Suprapubic skin (tissue), 4 donors: ENCODE measurements at regions not wholly inside any gene's neighbourhood (a gene's known extent, or its start where the extent isn't known, plus 50 kb on each side); places are given as distances from the start of the nearest gene placed in this dataset.

ENCODE experiments used
- DNase-seq, 2 donors: peaks; one replicate each; pipeline ENCODE4 v3.0.0-alpha.2; 2019; ENCODE audit warnings: low spot score in 2 of 2
- H3K27ac ChIP-seq: fragments of 200-600 bp; sonication (generic); one replicate; pipeline ENCODE4 v1.5.1; 2019
- H3K27me3 ChIP-seq: fragments of 200-600 bp; sonication (generic); one replicate; pipeline ENCODE4 v1.5.1; 2019
- H3K36me3 ChIP-seq: fragments of 200-600 bp; sonication (generic); one replicate; pipeline ENCODE4 v1.5.1; 2019
- H3K4me1 ChIP-seq: fragments of 200-600 bp; sonication (generic); one replicate; pipeline ENCODE4 v1.5.1; 2019
- H3K4me3 ChIP-seq: fragments of 200-600 bp; sonication (generic); one replicate; pipeline ENCODE4 v1.5.1; 2019; ENCODE audit warnings: mild to moderate bottlenecking
- H3K9me3 ChIP-seq: fragments of 200-600 bp; sonication (generic); one replicate; pipeline ENCODE4 v1.5.1; 2019
- EP300 ChIP-seq: sonication (generic); formaldehyde crosslinking; IDR thresholded peaks from one replicate; pipeline ENCODE4 v1.6.1; 2017; ENCODE audit warnings: antibody characterized with exemption
- POLR2A ChIP-seq, 2 donors: fragments of 450-650 bp; IDR thresholded peaks; one replicate each; pipeline ENCODE4 v1.6.1; 2017; ENCODE audit warnings: antibody characterized with exemption in 2 of 2, mild to moderate bottlenecking in 2 of 2, moderate library complexity in 2 of 2
- POLR2AphosphoS5 ChIP-seq, 3 donors: sonication (generic); formaldehyde crosslinking; IDR thresholded peaks; one replicate each; pipeline ENCODE4 v1.6.1; 2017; ENCODE audit warnings: antibody characterized with exemption in 3 of 3
- WGBS: methylation state at CpG from one replicate; pipeline ENCODE4 v1.1.5; 2018; 5-methylcytosine and 5-hydroxymethylcytosine counted together
- TF ChIP-seq, protein P1 (sequence below), 2 donors: fragments of 200-600 bp in 1 of 2; fragments of 450-650 bp in 1 of 2; sonication (generic) in 1 of 2; IDR thresholded peaks; one replicate each; pipeline ENCODE4 v1.5.1; 2016 to 2019; ENCODE audit warnings: antibody characterized with exemption in 2 of 2, mild to moderate bottlenecking in 1 of 2, moderate library complexity in 1 of 2

DNA sequence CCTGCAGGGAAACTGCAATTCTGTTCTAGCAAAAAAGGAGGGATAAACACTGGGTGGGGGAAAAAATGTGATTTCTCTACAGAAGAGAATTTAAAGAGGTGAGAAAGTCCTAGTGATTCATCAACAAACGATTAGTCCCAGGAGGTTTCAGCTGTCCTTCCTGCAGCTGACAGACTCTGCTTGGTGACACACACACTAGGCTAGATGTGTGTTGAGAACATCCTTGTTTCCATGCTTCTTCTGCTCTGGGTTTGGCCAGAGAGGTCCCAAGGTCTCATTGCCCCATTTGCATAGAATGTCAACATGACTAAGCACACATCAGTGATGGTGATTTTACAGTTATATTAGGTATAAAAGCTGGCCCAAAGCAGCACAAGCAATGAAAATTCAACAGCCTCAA is 258.3 kb downstream of the NFATC2 start:
- Histone ChIP-seq H3K9me3 (no peaks in the 10 kb centered on the region), H3K36me3 (no peaks in the 10 kb centered on the region), H3K27me3 (no peaks in the 10 kb centered on the region), H3K4me1 (no peaks in the 10 kb centered on the region), H3K4me3 (no peak overlapping the region), H3K27ac (no peak overlapping the region)
- no peak for DNase-seq
- whole genome bisulfite sequencing: 58% methylated on average over 1 of the region's 1 CpG
- TF ChIP-seq POLR2A (IDR thresholded peaks at IDR 0.05): no peak
- TF ChIP-seq, protein P1, sequence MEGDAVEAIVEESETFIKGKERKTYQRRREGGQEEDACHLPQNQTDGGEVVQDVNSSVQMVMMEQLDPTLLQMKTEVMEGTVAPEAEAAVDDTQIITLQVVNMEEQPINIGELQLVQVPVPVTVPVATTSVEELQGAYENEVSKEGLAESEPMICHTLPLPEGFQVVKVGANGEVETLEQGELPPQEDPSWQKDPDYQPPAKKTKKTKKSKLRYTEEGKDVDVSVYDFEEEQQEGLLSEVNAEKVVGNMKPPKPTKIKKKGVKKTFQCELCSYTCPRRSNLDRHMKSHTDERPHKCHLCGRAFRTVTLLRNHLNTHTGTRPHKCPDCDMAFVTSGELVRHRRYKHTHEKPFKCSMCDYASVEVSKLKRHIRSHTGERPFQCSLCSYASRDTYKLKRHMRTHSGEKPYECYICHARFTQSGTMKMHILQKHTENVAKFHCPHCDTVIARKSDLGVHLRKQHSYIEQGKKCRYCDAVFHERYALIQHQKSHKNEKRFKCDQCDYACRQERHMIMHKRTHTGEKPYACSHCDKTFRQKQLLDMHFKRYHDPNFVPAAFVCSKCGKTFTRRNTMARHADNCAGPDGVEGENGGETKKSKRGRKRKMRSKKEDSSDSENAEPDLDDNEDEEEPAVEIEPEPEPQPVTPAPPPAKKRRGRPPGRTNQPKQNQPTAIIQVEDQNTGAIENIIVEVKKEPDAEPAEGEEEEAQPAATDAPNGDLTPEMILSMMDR (IDR thresholded peaks at IDR 0.05): no peak
- TF ChIP-seq POLR2AphosphoS5 (IDR thresholded peaks at IDR 0.05): no peak
- TF ChIP-seq EP300: no peak

DNA sequence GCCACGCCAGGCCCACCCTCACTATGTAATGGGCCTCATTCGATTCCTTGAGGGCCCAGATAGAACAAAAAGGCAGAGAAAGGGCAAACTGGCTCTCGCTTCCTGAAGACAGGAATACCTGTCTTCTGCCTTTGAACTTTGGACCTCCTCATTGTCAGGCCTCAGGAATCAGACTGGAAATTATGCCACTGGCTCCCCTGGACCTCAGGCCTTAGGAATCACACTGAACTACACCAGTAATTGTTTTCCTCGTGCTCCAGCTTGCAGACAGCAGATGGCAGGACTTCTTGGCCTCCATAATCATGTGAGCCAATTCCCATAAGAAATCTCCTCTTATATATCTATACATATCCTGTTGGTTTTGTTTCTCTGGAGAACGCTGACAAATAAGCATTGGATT is 258.6 kb upstream of the KCNG1 start:
- no peaks in the 10 kb centered on the region for H3K9me3 ChIP-seq
- H3K4me3 ChIP-seq: no peak overlapping the region
- peaks cover 13% of the 10 kb centered on the region for H3K27me3 ChIP-seq
- TF ChIP-seq EP300 (no peak), POLR2AphosphoS5 (IDR thresholded peaks at IDR 0.05) (no peak), POLR2A (IDR thresholded peaks at IDR 0.05) (no peak)
- TF ChIP-seq, protein P1 (IDR thresholded peaks at IDR 0.05): no peak
- no peaks in the 10 kb centered on the region for H3K36me3 ChIP-seq
- H3K27ac ChIP-seq: no peak overlapping the region
- no peak for DNase-seq
- 93% methylated on average over 5 of the region's 5 CpGs for WGBS
- no peaks in the 10 kb centered on the region for H3K4me1 ChIP-seq

DNA sequence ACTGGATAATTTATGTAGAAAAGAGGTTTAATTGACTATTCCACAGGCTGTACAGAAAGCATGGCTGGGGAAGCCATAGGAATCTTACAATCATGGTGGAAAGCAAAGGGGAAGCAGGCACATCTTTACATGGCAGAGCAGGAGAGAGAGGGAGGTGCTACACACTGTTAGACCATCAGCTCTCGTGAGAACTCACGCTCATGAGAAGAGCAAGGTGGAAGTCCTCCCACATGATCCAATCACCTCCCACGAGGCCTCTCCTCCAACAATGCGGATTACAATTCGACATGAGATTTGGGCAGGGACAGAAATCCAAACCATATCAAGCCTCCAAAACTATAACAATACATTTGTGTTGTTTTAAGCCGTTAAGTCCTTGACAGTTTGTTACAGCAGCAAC is 257.1 kb upstream of the KCNG1 start:
- Histone ChIP-seq H3K4me3 (no peak overlapping the region), H3K36me3 (no peaks in the 10 kb centered on the region), H3K27me3 (peaks cover 18% of the 10 kb centered on the region), H3K27ac (no peak overlapping the region), H3K4me1 (peaks cover 4% of the 10 kb centered on the region), H3K9me3 (no peaks in the 10 kb centered on the region)
- TF ChIP-seq, protein P1 (IDR thresholded peaks at IDR 0.05): no peak
- TF ChIP-seq POLR2A (IDR thresholded peaks at IDR 0.05) (no peak), EP300 (no peak), POLR2AphosphoS5 (IDR thresholded peaks at IDR 0.05) (no peak)
- 94% methylated on average over 6 of the region's 6 CpGs for WGBS
- no peak for DNase-seq

DNA sequence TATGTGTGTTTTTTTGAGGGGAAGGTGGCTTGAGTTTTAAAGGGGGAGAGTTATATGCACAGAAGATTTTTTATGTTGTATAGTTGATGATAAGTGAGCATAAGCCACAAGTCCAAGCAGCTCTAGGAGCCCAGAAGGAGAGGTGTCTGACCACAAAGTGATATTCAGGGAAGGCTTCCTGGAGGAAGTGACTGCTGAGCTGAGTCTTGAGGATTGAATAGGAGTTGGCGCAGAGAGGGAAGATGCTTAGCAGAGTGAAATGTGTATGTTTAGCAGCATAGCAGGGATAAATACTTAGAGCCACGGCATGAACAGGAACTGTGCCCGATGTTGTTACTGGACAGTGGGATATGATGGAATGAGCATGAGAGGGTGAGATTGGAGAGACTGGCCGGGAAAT is 255.1 kb upstream of the KCNG1 start:
- Histone ChIP-seq H3K27me3 (peaks cover 32% of the 10 kb centered on the region), H3K36me3 (no peaks in the 10 kb centered on the region), H3K9me3 (no peaks in the 10 kb centered on the region), H3K4me1 (peaks cover 4% of the 10 kb centered on the region), H3K27ac (no peak overlapping the region), H3K4me3 (no peak overlapping the region)
- DNase-seq: no peak
- TF ChIP-seq POLR2A (IDR thresholded peaks at IDR 0.05) (no peak), POLR2AphosphoS5 (IDR thresholded peaks at IDR 0.05) (no peak), EP300 (no peak)
- TF ChIP-seq, protein P1 (IDR thresholded peaks at IDR 0.05): no peak
- 92% methylated on average over 4 of the region's 4 CpGs for whole genome bisulfite sequencing

DNA sequence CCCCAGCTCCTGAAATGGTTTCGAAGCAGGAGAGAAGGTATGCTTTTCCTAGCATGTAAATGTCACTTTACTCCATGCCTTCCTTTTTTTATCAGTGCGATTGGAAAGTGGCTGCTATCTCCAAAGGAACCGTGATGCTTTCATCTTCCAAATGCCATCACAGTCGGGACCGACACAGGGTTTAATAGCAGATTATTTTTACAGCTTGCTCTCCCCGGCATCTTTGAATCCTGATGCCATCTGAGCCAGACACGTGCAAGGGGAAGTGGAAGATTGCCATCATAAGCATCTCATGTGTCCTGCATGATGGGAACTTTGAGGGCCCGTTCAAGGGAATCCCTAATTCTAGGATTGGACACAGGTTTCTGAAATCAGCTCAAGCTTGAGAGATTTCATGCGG is 253.4 kb upstream of the KCNG1 start:
- 42% methylated on average over 9 of the region's 9 CpGs for WGBS
- no peak overlapping the region for H3K27ac ChIP-seq
- no peak overlapping the region for H3K4me3 ChIP-seq
- TF ChIP-seq POLR2AphosphoS5 (IDR thresholded peaks at IDR 0.05): no peak
- TF ChIP-seq, protein P1 (IDR thresholded peaks at IDR 0.05): no peak
- no peak for DNase-seq
- no peaks in the 10 kb centered on the region for H3K9me3 ChIP-seq
- no peaks in the 10 kb centered on the region for H3K36me3 ChIP-seq
- peaks cover 4% of the 10 kb centered on the region for H3K4me1 ChIP-seq
- H3K27me3 ChIP-seq: peaks cover 32% of the 10 kb centered on the region
